Lower lobe of right lung (tissue), 2 donors: ENCODE measurements at regions not wholly inside any gene's neighbourhood (a gene's known extent, or its start where the extent isn't known, plus 50 kb on each side); places are given as distances from the start of the nearest gene placed in this dataset.
"Not testable (repeated sequence)": the region's sequence is repeated elsewhere in the genome, so short reads cannot be mapped to it uniquely, and the experiment has no call there.

ENCODE experiments used
- ATAC-seq, 2 donors: fragments of 200-7000 bp; cut with Tn5 transposase; one replicate each; pipeline ENCODE4 v1.9.1; 2020 to 2022; ENCODE audit warnings: mild to moderate bottlenecking in 2 of 2, moderate library complexity in 2 of 2
- DNase-seq: peaks from one replicate; pipeline ENCODE4 v3.0.0-alpha.2; 2020
- H3K27ac ChIP-seq: fragments of 200-600 bp; one replicate; pipeline ENCODE4 v1.8.0; 2022
- H3K27me3 ChIP-seq: fragments of 200-600 bp; one replicate; pipeline ENCODE4 v1.8.0; 2022; ENCODE audit warnings: low read depth
- H3K36me3 ChIP-seq: fragments of 200-600 bp; one replicate; pipeline ENCODE4 v1.8.0; 2022; ENCODE audit warnings: mild to moderate bottlenecking
- H3K4me1 ChIP-seq: fragments of 200-600 bp; one replicate; pipeline ENCODE4 v1.8.0; 2022
- H3K4me3 ChIP-seq: fragments of 200-600 bp; one replicate; pipeline ENCODE4 v1.8.0; 2022; ENCODE audit warnings: mild to moderate bottlenecking
- H3K9me3 ChIP-seq: fragments of 200-600 bp; one replicate; pipeline ENCODE4 v1.8.0; 2022
- intact Hi-C: fragments of 100-400 bp; cut with DNase I; formaldehyde crosslinking; loops from one replicate; pipeline ENCODE4 v1.11.0; 2022
- TF ChIP-seq, protein P1 (sequence below): fragments of 200-600 bp; IDR thresholded peaks from one replicate; pipeline ENCODE4 v1.8.0; 2022; ENCODE audit warnings: antibody characterized with exemption, mild to moderate bottlenecking
- donor health status: DM: no; HTN: yes; CAD: no; lungs with severe emphysema.

DNA sequence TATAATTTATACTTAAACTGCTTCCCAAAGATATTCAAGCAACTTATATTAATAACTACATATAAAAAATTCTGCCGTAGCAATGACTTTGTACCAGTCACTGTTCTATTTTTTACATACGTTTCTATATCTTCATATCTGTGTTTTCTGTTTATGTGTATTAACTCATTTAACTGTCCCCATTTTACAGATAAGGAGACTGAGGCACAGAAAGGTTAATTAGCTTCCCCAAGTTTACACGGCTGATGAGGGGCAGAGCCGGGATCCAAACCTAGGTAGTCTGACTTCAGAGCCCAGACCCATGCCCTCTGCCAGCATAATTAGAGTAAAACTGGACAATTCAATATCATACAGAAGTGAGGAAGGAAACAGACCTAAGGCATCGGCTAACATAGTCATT lies 259.7 kb upstream of the TUT7 start:
- intact Hi-C loops: no loop called here
- no peaks in the 10 kb centered on the region for H3K27me3 ChIP-seq
- TF ChIP-seq, protein P1, sequence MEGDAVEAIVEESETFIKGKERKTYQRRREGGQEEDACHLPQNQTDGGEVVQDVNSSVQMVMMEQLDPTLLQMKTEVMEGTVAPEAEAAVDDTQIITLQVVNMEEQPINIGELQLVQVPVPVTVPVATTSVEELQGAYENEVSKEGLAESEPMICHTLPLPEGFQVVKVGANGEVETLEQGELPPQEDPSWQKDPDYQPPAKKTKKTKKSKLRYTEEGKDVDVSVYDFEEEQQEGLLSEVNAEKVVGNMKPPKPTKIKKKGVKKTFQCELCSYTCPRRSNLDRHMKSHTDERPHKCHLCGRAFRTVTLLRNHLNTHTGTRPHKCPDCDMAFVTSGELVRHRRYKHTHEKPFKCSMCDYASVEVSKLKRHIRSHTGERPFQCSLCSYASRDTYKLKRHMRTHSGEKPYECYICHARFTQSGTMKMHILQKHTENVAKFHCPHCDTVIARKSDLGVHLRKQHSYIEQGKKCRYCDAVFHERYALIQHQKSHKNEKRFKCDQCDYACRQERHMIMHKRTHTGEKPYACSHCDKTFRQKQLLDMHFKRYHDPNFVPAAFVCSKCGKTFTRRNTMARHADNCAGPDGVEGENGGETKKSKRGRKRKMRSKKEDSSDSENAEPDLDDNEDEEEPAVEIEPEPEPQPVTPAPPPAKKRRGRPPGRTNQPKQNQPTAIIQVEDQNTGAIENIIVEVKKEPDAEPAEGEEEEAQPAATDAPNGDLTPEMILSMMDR: no peak
- H3K4me1 ChIP-seq: no peaks in the 10 kb centered on the region
- ATAC-seq (no peak), DNase-seq (no peak)
- no peak overlapping the region for H3K4me3 ChIP-seq
- H3K36me3 ChIP-seq: no peaks in the 10 kb centered on the region
- no peaks in the 10 kb centered on the region for H3K9me3 ChIP-seq
- no peak overlapping the region for H3K27ac ChIP-seq

DNA sequence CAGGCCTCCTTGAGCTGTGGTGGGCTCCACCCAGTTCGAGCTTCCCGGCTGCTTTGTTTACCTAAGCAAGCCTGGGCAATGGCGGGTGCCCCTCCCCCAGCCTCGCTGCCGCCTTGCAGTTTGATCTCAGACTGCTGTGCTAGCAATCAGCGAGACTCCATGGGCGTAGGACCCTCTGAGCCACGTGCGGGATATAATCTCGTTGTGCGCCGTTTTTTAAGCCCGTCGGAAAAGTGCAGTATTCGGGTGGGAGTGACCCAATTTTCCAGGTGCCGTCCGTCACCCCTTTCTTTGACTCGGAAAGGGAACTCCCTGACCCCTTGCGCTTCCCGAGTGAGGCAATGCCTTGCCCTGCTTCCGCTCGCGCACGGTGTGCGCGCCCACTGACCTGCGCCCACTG lies 257.3 kb upstream of the TUT7 start:
- H3K4me3 ChIP-seq, H3K27me3 ChIP-seq, H3K4me1 ChIP-seq, DNase-seq, H3K36me3 ChIP-seq, H3K9me3 ChIP-seq, H3K27ac ChIP-seq, intact Hi-C loops, ATAC-seq: not testable (repeated sequence)

DNA sequence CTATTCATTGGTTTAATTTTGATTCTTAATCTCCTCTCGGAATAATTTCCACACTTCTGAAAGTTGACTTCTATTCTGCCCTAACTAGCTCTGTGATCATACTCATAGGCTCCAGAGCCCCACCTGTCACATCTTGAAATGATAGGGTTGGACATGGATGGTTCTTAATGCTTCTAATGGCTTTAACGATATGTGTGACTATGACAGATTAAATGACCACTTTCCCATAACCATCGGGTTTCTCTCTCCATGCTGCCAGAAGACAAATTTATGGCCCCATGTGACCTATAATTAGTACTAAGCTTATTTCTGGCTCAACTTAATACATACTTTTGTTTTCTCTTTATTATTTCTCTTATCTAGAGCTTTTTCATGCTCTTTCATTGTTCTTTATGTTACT lies 251.1 kb upstream of the TUT7 start:
- DNase-seq: no peak
- no peaks in the 10 kb centered on the region for H3K9me3 ChIP-seq
- H3K27me3 ChIP-seq: no peaks in the 10 kb centered on the region
- intact Hi-C loops: no loop called here
- H3K27ac ChIP-seq: no peak overlapping the region
- TF ChIP-seq, protein P1: no peak
- no peak overlapping the region for H3K4me3 ChIP-seq
- no peaks in the 10 kb centered on the region for H3K4me1 ChIP-seq
- no peaks in the 10 kb centered on the region for H3K36me3 ChIP-seq
- ATAC-seq: no peak

DNA sequence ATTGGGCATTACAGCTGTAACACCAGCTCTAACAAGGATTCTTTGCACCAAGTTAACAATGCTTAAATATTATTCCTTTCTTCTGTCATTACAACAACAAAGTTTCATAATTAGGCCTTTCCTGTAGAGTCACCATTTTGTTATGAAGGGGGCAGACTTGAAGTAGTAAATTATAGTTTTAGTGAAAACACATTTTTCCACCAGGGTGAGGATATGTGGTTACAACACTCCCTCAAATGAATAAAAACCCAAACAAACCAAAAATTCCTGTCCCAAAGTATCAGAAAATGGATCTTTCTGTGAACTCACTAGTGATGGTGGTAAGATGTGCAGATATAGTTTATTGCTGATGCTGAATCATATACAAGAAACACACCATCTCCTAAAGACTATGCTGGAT lies 250.5 kb upstream of the TUT7 start:
- intact Hi-C loops: no loop called here
- TF ChIP-seq, protein P1: no peak
- DNase-seq (no peak), ATAC-seq (no peak)
- H3K36me3 ChIP-seq: no peaks in the 10 kb centered on the region
- no peak overlapping the region for H3K4me3 ChIP-seq
- no peak overlapping the region for H3K27ac ChIP-seq
- H3K27me3 ChIP-seq: peaks cover 1% of the 10 kb centered on the region
- H3K4me1 ChIP-seq: peaks cover 2% of the 10 kb centered on the region
- no peaks in the 10 kb centered on the region for H3K9me3 ChIP-seq

DNA sequence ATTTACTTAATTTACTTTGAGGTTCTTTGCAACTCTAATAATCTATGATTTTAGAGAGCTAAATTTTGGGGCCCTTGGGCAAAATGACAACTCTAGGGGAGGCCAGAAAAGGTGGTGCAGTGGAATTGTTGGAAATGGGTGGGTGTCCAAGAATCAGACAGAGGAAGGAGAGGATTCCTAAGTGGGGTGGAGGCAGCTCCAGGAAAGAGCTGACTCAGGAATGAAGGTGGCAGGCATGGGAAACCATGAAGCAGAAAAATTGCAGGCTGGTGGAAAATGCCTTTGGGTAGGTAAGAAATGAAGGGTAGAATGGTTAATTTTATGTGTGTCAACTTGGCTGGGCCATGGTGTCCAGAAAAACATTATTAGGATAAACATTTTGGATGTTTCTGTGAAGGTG lies 248.5 kb upstream of the TUT7 start:
- ATAC-seq: no peak
- DNase-seq: no peak
- Histone ChIP-seq H3K4me3 (no peak overlapping the region), H3K9me3 (no peaks in the 10 kb centered on the region), H3K27ac (no peak overlapping the region), H3K4me1 (peaks cover 7% of the 10 kb centered on the region), H3K36me3 (no peaks in the 10 kb centered on the region), H3K27me3 (peaks cover 4% of the 10 kb centered on the region)
- intact Hi-C loops: no loop called here
- TF ChIP-seq, protein P1: no peak

DNA sequence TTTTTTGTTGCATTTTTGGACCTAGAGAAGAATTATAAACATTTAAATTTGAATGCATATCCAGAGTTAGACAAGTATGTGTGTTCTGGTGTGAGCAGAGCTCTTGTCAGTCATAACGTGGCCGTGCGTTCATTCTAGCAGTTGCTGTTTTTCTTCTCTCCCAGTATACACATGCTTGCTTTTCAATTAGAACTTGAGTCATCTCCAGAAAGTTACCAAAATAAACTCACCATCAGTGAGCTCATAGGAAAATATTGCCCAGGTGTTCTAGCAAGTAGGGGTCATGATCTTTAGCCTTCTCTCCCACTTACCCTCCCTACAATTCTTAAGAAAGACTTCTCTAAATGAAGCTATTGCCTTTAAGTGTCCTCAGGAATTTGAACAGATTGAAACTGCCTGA lies 247.5 kb upstream of the TUT7 start:
- ATAC-seq: no peak

More for the DNA sequence above, 247.5 kb upstream of the TUT7 start:
- H3K9me3 ChIP-seq: no peaks in the 10 kb centered on the region
- H3K27ac ChIP-seq: no peak overlapping the region
- TF ChIP-seq, protein P1: no peak
- intact Hi-C loops: no loop called here
- no peaks in the 10 kb centered on the region for H3K36me3 ChIP-seq
- no peak for DNase-seq
- peaks cover 7% of the 10 kb centered on the region for H3K4me1 ChIP-seq
- peaks cover 4% of the 10 kb centered on the region for H3K27me3 ChIP-seq
- no peak overlapping the region for H3K4me3 ChIP-seq
